GM23338 (cell line): ENCODE measurements at regions not wholly inside any gene's neighbourhood (a gene's known extent, or its start where the extent isn't known, plus 50 kb on each side); places are given as distances from the start of the nearest gene placed in this dataset.

Experiments used
- CREB1 ChIP-seq: fragments of 250-450 bp; sonication (Bioruptor Pico); IDR thresholded peaks from 2 replicates; pipeline ENCODE4 v1.5.0; 2020; ENCODE audit warnings: low read depth, mild to moderate bottlenecking, moderate library complexity
- EZH2 ChIP-seq: fragments of 200-600 bp; sonication (generic); IDR thresholded peaks from one replicate; pipeline ENCODE4 v1.8.0; 2017; ENCODE audit warnings: antibody characterized with exemption, mild to moderate bottlenecking, low read depth; ENCODE audit not compliant: unreplicated experiment
- EZH2phosphoT487 ChIP-seq: fragments of 200-600 bp; sonication (generic); IDR thresholded peaks from one replicate; pipeline ENCODE4 v1.8.1; 2018; ENCODE audit warnings: antibody characterized with exemption; ENCODE audit not compliant: unreplicated experiment
- JUNB ChIP-seq: IDR thresholded peaks from one replicate; pipeline ENCODE4 v1.6.1; 2016; ENCODE audit warnings: antibody characterized with exemption; ENCODE audit not compliant: unreplicated experiment
- NANOG ChIP-seq: IDR thresholded peaks from 2 replicates; pipeline ENCODE4 v1.6.1; 2016; ENCODE audit warnings: antibody characterized with exemption, borderline replicate concordance
- POLR2AphosphoS5 ChIP-seq: IDR thresholded peaks from 2 replicates; pipeline ENCODE4 v1.6.1; 2016; ENCODE audit warnings: antibody characterized with exemption, low read depth
- STAT1 ChIP-seq: IDR thresholded peaks from one replicate; pipeline ENCODE4 v1.6.1; 2016; ENCODE audit warnings: antibody characterized with exemption; ENCODE audit not compliant: unreplicated experiment
- ZNF114 ChIP-seq: fragments of 250-450 bp; sonication (Bioruptor Pico); IDR thresholded peaks from 2 replicates; pipeline ENCODE4 v1.5.0; 2020; ENCODE audit warnings: mild to moderate bottlenecking, moderate library complexity
- TF ChIP-seq, protein P1 (sequence below), 2 experiments: fragments of 200-600 bp in 1 of 2; sonication (generic) in 1 of 2; conservative IDR thresholded peaks; 2 replicates each; pipeline versions ENCODE4 v1.5.1 to v1.6.1; 2016 to 2017; ENCODE audit warnings: antibody characterized with exemption in 2 of 2, low read depth in 2 of 2, mild to moderate bottlenecking in 2 of 2, moderate library complexity in 1 of 2
- TF ChIP-seq, protein P2 (sequence below): IDR thresholded peaks from one replicate; pipeline ENCODE4 v1.6.1; 2018; ENCODE audit warnings: antibody characterized with exemption; ENCODE audit not compliant: unreplicated experiment
- TF ChIP-seq, protein P3 (sequence below): IDR thresholded peaks from 2 replicates; pipeline ENCODE4 v1.6.1; 2016; ENCODE audit warnings: antibody characterized with exemption

- no peak for TF ChIP-seq POLR2AphosphoS5
- TF ChIP-seq, protein P1, sequence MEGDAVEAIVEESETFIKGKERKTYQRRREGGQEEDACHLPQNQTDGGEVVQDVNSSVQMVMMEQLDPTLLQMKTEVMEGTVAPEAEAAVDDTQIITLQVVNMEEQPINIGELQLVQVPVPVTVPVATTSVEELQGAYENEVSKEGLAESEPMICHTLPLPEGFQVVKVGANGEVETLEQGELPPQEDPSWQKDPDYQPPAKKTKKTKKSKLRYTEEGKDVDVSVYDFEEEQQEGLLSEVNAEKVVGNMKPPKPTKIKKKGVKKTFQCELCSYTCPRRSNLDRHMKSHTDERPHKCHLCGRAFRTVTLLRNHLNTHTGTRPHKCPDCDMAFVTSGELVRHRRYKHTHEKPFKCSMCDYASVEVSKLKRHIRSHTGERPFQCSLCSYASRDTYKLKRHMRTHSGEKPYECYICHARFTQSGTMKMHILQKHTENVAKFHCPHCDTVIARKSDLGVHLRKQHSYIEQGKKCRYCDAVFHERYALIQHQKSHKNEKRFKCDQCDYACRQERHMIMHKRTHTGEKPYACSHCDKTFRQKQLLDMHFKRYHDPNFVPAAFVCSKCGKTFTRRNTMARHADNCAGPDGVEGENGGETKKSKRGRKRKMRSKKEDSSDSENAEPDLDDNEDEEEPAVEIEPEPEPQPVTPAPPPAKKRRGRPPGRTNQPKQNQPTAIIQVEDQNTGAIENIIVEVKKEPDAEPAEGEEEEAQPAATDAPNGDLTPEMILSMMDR (conservative IDR thresholded peaks at IDR 0.05; ENCODE audit: low read depth in 2 of 2): no peak
- no peak for TF ChIP-seq EZH2
- TF ChIP-seq ZNF114: no peak
- TF ChIP-seq NANOG: no peak
- TF ChIP-seq, protein P2, sequence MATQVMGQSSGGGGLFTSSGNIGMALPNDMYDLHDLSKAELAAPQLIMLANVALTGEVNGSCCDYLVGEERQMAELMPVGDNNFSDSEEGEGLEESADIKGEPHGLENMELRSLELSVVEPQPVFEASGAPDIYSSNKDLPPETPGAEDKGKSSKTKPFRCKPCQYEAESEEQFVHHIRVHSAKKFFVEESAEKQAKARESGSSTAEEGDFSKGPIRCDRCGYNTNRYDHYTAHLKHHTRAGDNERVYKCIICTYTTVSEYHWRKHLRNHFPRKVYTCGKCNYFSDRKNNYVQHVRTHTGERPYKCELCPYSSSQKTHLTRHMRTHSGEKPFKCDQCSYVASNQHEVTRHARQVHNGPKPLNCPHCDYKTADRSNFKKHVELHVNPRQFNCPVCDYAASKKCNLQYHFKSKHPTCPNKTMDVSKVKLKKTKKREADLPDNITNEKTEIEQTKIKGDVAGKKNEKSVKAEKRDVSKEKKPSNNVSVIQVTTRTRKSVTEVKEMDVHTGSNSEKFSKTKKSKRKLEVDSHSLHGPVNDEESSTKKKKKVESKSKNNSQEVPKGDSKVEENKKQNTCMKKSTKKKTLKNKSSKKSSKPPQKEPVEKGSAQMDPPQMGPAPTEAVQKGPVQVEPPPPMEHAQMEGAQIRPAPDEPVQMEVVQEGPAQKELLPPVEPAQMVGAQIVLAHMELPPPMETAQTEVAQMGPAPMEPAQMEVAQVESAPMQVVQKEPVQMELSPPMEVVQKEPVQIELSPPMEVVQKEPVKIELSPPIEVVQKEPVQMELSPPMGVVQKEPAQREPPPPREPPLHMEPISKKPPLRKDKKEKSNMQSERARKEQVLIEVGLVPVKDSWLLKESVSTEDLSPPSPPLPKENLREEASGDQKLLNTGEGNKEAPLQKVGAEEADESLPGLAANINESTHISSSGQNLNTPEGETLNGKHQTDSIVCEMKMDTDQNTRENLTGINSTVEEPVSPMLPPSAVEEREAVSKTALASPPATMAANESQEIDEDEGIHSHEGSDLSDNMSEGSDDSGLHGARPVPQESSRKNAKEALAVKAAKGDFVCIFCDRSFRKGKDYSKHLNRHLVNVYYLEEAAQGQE: no peak
- TF ChIP-seq EZH2phosphoT487: no peak
- TF ChIP-seq JUNB: no peak
- TF ChIP-seq, protein P3, sequence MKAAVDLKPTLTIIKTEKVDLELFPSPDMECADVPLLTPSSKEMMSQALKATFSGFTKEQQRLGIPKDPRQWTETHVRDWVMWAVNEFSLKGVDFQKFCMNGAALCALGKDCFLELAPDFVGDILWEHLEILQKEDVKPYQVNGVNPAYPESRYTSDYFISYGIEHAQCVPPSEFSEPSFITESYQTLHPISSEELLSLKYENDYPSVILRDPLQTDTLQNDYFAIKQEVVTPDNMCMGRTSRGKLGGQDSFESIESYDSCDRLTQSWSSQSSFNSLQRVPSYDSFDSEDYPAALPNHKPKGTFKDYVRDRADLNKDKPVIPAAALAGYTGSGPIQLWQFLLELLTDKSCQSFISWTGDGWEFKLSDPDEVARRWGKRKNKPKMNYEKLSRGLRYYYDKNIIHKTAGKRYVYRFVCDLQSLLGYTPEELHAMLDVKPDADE: no peak
- TF ChIP-seq CREB1 (CRISPR knock-in tag): no peak
- TF ChIP-seq STAT1: no peak
Observed at GRCh38 chrX:16459008-16459407, 190.9 kb upstream of the S100G start.
